ENCODE measurements at regions not wholly inside any gene's neighbourhood (a gene's known extent, or its start where the extent isn't known, plus 50 kb on each side); places are given as distances from the start of the nearest gene placed in this dataset.

GRCh38 chr2:149729586-149729985 is 142.0 kb upstream of the MMADHC start:
- DNase-seq (ENCODE audit: extremely low read depth, low read depth), result no peak

GRCh38 chr2:149727927-149728326 is 140.4 kb upstream of the MMADHC start:
- TF ChIP-seq CTCF (IDR thresholded peaks at IDR 0.05; ENCODE audit: low read depth, low read length), result no peak
- DNase-seq (ENCODE audit: extremely low read depth, low read depth), result no peak

More at GRCh38 chr2:149729586-149729985, 142.0 kb upstream of the MMADHC start:
- TF ChIP-seq CTCF (IDR thresholded peaks at IDR 0.05; ENCODE audit: low read depth, low read length), result no peak

- no peak for DNase-seq (ENCODE audit: extremely low read depth, low read depth)
- TF ChIP-seq CTCF (IDR thresholded peaks at IDR 0.05; ENCODE audit: low read depth, low read length), result no peak
These were observed 137.7 kb upstream of the MMADHC start for GRCh38 chr2:149725234-149725633.

GRCh38 chr2:149724091-149724490 is 136.5 kb upstream of the MMADHC start:
- TF ChIP-seq CTCF (IDR thresholded peaks at IDR 0.05; ENCODE audit: low read depth, low read length), result no peak
- no peak for DNase-seq (ENCODE audit: extremely low read depth, low read depth)

GRCh38 chr2:149720615-149721014 is 133.0 kb upstream of the MMADHC start:
- no peak for DNase-seq (ENCODE audit: extremely low read depth, low read depth)
- TF ChIP-seq CTCF (IDR thresholded peaks at IDR 0.05; ENCODE audit: low read depth, low read length), result no peak

GRCh38 chr2:149719695-149720094 is 132.1 kb upstream of the MMADHC start:
- no peak for TF ChIP-seq CTCF (IDR thresholded peaks at IDR 0.05; ENCODE audit: low read depth, low read length)

GRCh38 chr2:149716687-149717086 is 129.1 kb upstream of the MMADHC start:
- DNase-seq (ENCODE audit: extremely low read depth, low read depth), result no peak
- TF ChIP-seq CTCF (IDR thresholded peaks at IDR 0.05; ENCODE audit: low read depth, low read length), result no peak

More at GRCh38 chr2:149719695-149720094, 132.1 kb upstream of the MMADHC start:
- no peak for DNase-seq (ENCODE audit: extremely low read depth, low read depth)
